HFFc6 (cell line): ENCODE measurements at regions not wholly inside any gene's neighbourhood (a gene's known extent, or its start where the extent isn't known, plus 50 kb on each side); places are given as distances from the start of the nearest gene placed in this dataset.

Experiments used
- DNase-seq: peaks from one replicate; pipeline ENCODE4 v3.0.0-alpha.2; 2018
- H3K27ac Mint-ChIP-seq: 2 replicates; pipeline ENCODE4 v1.8.0; 2020; ENCODE audit warnings: mild to moderate bottlenecking, mixed read lengths
- H3K27me3 Mint-ChIP-seq: 2 replicates; pipeline ENCODE4 v1.8.0; 2021; ENCODE audit warnings: mild to moderate bottlenecking, moderate library complexity, mixed read lengths; ENCODE audit not compliant: insufficient read depth
- H3K36me3 Mint-ChIP-seq: 2 replicates; pipeline ENCODE4 v1.8.0; 2021; ENCODE audit warnings: low read depth, mixed read lengths
- H3K4me1 Mint-ChIP-seq: 2 replicates; pipeline ENCODE4 v1.8.0; 2020; ENCODE audit warnings: low read depth, mixed read lengths
- H3K4me3 Mint-ChIP-seq: 2 replicates; pipeline ENCODE4 v1.8.0; 2020; ENCODE audit warnings: mild to moderate bottlenecking, moderate library complexity, mixed read lengths
- H3K9me3 Mint-ChIP-seq: 2 replicates; pipeline ENCODE4 v1.8.0; 2020; ENCODE audit warnings: mild to moderate bottlenecking, mixed read lengths
- CTCF ChIP-seq: fragments of 200-600 bp; sonication (generic); IDR thresholded peaks from 2 replicates; pipeline ENCODE4 v1.5.0; 2021; ENCODE audit warnings: antibody characterized with exemption, mild to moderate bottlenecking

GRCh38 chr1:114322734-114323133 lies 169.1 kb upstream of the SYT6 start:
- TF ChIP-seq CTCF: no peak
- Mint-ChIP-seq H3K4me3 (no peak overlapping the region), H3K27ac (no peak overlapping the region), H3K27me3 (peaks cover 3% of the 10 kb centered on the region; the same call in 1 of the 2 replicates), H3K9me3 (no peaks in the 10 kb centered on the region), H3K4me1 (peaks cover 49% of the 10 kb centered on the region), H3K36me3 (no peaks in the 10 kb centered on the region)
- no peak for DNase-seq

GRCh38 chr1:114322207-114322606 lies 168.5 kb upstream of the SYT6 start:
- no peaks in the 10 kb centered on the region for H3K9me3 Mint-ChIP-seq

DNA sequence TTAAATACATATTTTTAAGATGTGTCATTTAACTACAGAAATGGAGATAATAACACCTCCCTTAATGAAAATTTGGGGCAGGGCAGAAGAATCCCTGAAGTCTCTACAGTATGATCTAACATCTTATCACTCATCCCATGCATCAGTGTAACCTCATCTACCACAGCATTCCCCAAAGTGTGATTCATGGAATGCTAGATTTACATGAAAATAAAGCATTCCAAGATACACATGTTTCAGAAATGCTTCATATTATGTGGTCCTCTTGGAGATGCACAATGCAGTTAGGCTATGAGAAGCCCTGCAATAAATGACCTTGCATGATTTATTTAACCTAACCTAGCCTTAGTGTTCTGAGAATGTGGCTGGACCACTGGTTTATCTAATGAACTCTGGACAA lies 166.9 kb upstream of the SYT6 start:
- TF ChIP-seq CTCF: no peak
- peak overlapping the region; percentile 18 for H3K27ac Mint-ChIP-seq
- DNase-seq: peak; percentile 89
- H3K27me3 Mint-ChIP-seq: no peaks in the 10 kb centered on the region
- H3K4me3 Mint-ChIP-seq: no peak overlapping the region
- H3K9me3 Mint-ChIP-seq: no peaks in the 10 kb centered on the region
- H3K4me1 Mint-ChIP-seq: peaks cover 52% of the 10 kb centered on the region
- no peaks in the 10 kb centered on the region for H3K36me3 Mint-ChIP-seq

More at GRCh38 chr1:114322207-114322606, 168.5 kb upstream of the SYT6 start:
- no peak for TF ChIP-seq CTCF
- no peak overlapping the region for H3K4me3 Mint-ChIP-seq
- H3K27ac Mint-ChIP-seq: no peak overlapping the region
- H3K4me1 Mint-ChIP-seq: peaks cover 49% of the 10 kb centered on the region
- no peak for DNase-seq
- no peaks in the 10 kb centered on the region for H3K36me3 Mint-ChIP-seq
- H3K27me3 Mint-ChIP-seq: peaks cover 3% of the 10 kb centered on the region; the same call in 1 of the 2 replicates

DNA sequence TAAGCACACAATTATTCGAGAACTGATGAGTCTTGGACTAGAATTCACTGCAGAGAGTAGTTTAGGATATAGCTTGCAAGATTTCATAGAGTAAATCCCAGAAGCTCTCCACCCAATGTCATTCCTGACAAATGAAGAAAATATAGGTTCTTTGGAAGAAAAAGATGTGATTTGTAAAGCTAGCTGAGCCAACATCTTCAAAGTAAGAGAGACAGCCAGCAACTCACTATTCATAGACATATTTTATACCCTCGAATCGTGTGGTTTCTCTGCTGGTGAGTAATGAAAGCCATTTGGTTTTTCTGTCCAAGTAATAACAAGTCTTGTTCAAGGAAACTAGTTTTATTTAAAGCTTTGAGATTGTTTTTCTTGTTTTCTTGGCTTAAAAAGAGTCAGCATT lies 165.7 kb upstream of the SYT6 start:
- H3K27me3 Mint-ChIP-seq: no peaks in the 10 kb centered on the region; the same call in 1 of the 2 replicates
- no peaks in the 10 kb centered on the region; the same call in 1 of the 2 replicates for H3K36me3 Mint-ChIP-seq
- H3K27ac Mint-ChIP-seq: peak overlapping the region; percentile 68
- no peak for TF ChIP-seq CTCF
- peak; percentile 54 for DNase-seq
- peaks cover 55% of the 10 kb centered on the region for H3K4me1 Mint-ChIP-seq
- H3K9me3 Mint-ChIP-seq: no peaks in the 10 kb centered on the region
- peak overlapping the region; percentile 69 for H3K4me3 Mint-ChIP-seq

- peak overlapping the region; percentile 68; the same call in 1 of the 2 replicates for H3K27ac Mint-ChIP-seq
- H3K4me3 Mint-ChIP-seq: peak overlapping the region; percentile 69
- H3K27me3 Mint-ChIP-seq: no peaks in the 10 kb centered on the region; the same call in 1 of the 2 replicates
- H3K9me3 Mint-ChIP-seq: peaks cover 2% of the 10 kb centered on the region; the same call in 1 of the 2 replicates
- peaks cover 59% of the 10 kb centered on the region for H3K4me1 Mint-ChIP-seq
- no peak for DNase-seq
- no peak for TF ChIP-seq CTCF
- H3K36me3 Mint-ChIP-seq: peaks cover 3% of the 10 kb centered on the region; the same call in 1 of the 2 replicates
These were observed 165.3 kb upstream of the SYT6 start for GRCh38 chr1:114318961-114319360.
